Neural progenitor cell (in vitro differentiated cells): ENCODE measurements at regions not wholly inside any gene's neighbourhood (a gene's known extent, or its start where the extent isn't known, plus 50 kb on each side); places are given as distances from the start of the nearest gene placed in this dataset.

Experiments used
- DNase-seq: peaks from one replicate; pipeline ENCODE4 v3.0.0-alpha.2; 2016; ENCODE audit warnings: low spot score
- H2AFZ ChIP-seq: fragments of 200-600 bp; sonication (generic); replicated peaks from 2 replicates; pipeline ENCODE4 v1.6.1; 2016; ENCODE audit warnings: antibody characterized with exemption
- H3F3A ChIP-seq: fragments of 200-600 bp; sonication (generic); 2 replicates; pipeline ENCODE4 v1.6.1; 2016; ENCODE audit warnings: antibody characterized with exemption, low read depth
- H3K27ac ChIP-seq: fragments of 200-600 bp; sonication (generic); 2 replicates; pipeline ENCODE4 v1.5.1; 2016; ENCODE audit warnings: mild to moderate bottlenecking
- H3K27me3 ChIP-seq: fragments of 200-600 bp; sonication (generic); 2 replicates; pipeline ENCODE4 v1.6.1; 2016; ENCODE audit warnings: mild to moderate bottlenecking, moderate library complexity
- H3K36me3 ChIP-seq: fragments of 200-600 bp; sonication (generic); 2 replicates; pipeline ENCODE4 v1.5.1; 2016
- H3K4me1 ChIP-seq: fragments of 200-600 bp; sonication (generic); 2 replicates; pipeline ENCODE4 v1.6.1; 2016; ENCODE audit warnings: mixed run types
- H3K4me2 ChIP-seq: fragments of 200-600 bp; sonication (generic); 2 replicates; pipeline ENCODE4 v1.6.1; 2016
- H3K4me3 ChIP-seq: fragments of 200-600 bp; sonication (generic); 2 replicates; pipeline ENCODE4 v1.5.1; 2016
- H3K79me2 ChIP-seq: fragments of 200-600 bp; sonication (generic); 2 replicates; pipeline ENCODE4 v1.6.1; 2016; ENCODE audit warnings: low read depth
- H3K9ac ChIP-seq: fragments of 200-600 bp; sonication (generic); 2 replicates; pipeline ENCODE4 v1.6.1; 2016
- H3K9me3 ChIP-seq: fragments of 200-600 bp; sonication (generic); 2 replicates; pipeline ENCODE4 v1.5.1; 2016; ENCODE audit warnings: low read depth
- H4K20me1 ChIP-seq: fragments of 200-600 bp; sonication (generic); 2 replicates; pipeline ENCODE4 v1.6.1; 2016; ENCODE audit warnings: low read depth
- H3K27ac Mint-ChIP-seq: 3 replicates; pipeline ENCODE4 v1.8.0; 2021; ENCODE audit warnings: mixed read lengths
- H3K27me3 Mint-ChIP-seq: 2 replicates; pipeline ENCODE4 v1.8.0; 2022; ENCODE audit warnings: low read depth, mild to moderate bottlenecking, inconsistent platforms, moderate library complexity, mixed read lengths; ENCODE audit not compliant: insufficient read depth
- H3K36me3 Mint-ChIP-seq: 3 replicates; pipeline ENCODE4 v1.8.0; 2021; ENCODE audit warnings: mixed read lengths
- H3K4me1 Mint-ChIP-seq: 3 replicates; pipeline ENCODE4 v1.8.0; 2021; ENCODE audit warnings: mixed read lengths
- H3K4me3 Mint-ChIP-seq: 3 replicates; pipeline ENCODE4 v1.8.0; 2021; ENCODE audit warnings: mild to moderate bottlenecking, moderate library complexity, mixed read lengths
- H3K9me3 Mint-ChIP-seq: 3 replicates; pipeline ENCODE4 v1.8.0; 2020; ENCODE audit warnings: mixed read lengths
- EZH2 ChIP-seq: fragments of 200-600 bp; sonication (generic); IDR thresholded peaks from 2 replicates; pipeline ENCODE4 v1.6.1; 2017; ENCODE audit warnings: antibody characterized with exemption, mild to moderate bottlenecking, moderate library complexity
- EZH2phosphoT487 ChIP-seq: fragments of 200-600 bp; sonication (generic); IDR thresholded peaks from 2 replicates; pipeline ENCODE4 v1.6.1; 2017; ENCODE audit warnings: antibody characterized with exemption
- TF ChIP-seq, protein P1 (sequence below): fragments of 200-600 bp; sonication (generic); IDR thresholded peaks from 2 replicates; pipeline ENCODE4 v1.5.1; 2017; ENCODE audit warnings: antibody characterized with exemption, mild to moderate bottlenecking

- no peak for DNase-seq
- no peak overlapping the region for H3K9ac ChIP-seq
- H3K4me3 Mint-ChIP-seq, result no peak overlapping the region
- peaks cover 12% of the 10 kb centered on the region for H3K79me2 ChIP-seq
- peaks cover under 1% of the 10 kb centered on the region for H3K9me3 Mint-ChIP-seq
- no peaks in the 10 kb centered on the region for H4K20me1 ChIP-seq
- H3K36me3 ChIP-seq, result no peaks in the 10 kb centered on the region
- no peaks in the 10 kb centered on the region for H3K4me1 ChIP-seq
- no peak overlapping the region for H3K27ac Mint-ChIP-seq
- no peaks in the 10 kb centered on the region for H3K9me3 ChIP-seq
- no peaks in the 10 kb centered on the region for H3K27me3 Mint-ChIP-seq
- no peaks in the 10 kb centered on the region for H3K36me3 Mint-ChIP-seq
- H3K4me1 Mint-ChIP-seq, result no peaks in the 10 kb centered on the region
- no peak overlapping the region for H2AFZ ChIP-seq
- H3K27ac ChIP-seq, result no peak overlapping the region
- TF ChIP-seq EZH2phosphoT487 (no peak), EZH2 (no peak)
- TF ChIP-seq, protein P1, sequence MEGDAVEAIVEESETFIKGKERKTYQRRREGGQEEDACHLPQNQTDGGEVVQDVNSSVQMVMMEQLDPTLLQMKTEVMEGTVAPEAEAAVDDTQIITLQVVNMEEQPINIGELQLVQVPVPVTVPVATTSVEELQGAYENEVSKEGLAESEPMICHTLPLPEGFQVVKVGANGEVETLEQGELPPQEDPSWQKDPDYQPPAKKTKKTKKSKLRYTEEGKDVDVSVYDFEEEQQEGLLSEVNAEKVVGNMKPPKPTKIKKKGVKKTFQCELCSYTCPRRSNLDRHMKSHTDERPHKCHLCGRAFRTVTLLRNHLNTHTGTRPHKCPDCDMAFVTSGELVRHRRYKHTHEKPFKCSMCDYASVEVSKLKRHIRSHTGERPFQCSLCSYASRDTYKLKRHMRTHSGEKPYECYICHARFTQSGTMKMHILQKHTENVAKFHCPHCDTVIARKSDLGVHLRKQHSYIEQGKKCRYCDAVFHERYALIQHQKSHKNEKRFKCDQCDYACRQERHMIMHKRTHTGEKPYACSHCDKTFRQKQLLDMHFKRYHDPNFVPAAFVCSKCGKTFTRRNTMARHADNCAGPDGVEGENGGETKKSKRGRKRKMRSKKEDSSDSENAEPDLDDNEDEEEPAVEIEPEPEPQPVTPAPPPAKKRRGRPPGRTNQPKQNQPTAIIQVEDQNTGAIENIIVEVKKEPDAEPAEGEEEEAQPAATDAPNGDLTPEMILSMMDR, result no peak
- H3K4me2 ChIP-seq, result no peak overlapping the region
- H3K27me3 ChIP-seq, result no peaks in the 10 kb centered on the region
- H3F3A ChIP-seq, result no peaks in the 10 kb centered on the region
- no peak overlapping the region for H3K4me3 ChIP-seq
These were observed 96.7 kb upstream of the NECTIN3 start for GRCh38 chr3:110974902-110975301.

DNA sequence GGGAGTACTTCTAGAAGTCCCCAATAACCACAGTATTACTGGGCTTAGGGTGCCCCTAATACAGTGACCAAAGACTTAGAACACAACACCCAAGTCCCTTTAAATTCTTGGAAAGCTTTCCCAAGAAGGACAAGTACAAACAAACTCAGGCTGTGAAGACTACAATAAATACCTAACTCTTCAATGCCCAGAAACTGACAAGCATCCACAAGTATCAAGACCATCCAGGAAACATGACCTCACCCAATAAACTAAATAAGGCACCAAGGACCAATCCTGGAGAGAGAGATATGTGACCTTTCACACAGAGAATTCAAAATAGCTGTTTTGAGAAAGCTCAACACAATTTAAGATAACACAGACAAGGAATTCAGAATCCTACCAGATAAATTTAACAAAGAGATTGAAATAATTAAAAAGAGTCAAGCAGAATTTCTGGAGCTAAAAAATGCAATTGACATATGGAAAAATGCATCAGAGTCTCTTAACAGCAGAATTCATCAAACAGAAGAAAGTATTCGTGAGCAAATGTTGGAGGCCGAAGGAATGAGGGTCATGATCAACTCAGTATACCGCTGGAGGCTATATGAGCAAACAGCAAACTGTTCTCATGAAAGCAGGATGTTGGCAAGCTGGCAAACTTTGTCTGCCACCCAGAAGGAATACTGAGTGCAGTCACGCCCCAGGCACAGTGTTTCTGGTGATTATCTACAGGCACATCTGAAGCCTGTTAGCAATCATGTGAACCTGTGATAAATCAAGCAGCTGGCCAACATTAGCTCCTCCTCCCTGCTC lies 87.0 kb upstream of the NECTIN3 start:
- no peaks in the 10 kb centered on the region for H3F3A ChIP-seq
- H3K36me3 ChIP-seq, result no peaks in the 10 kb centered on the region
- H4K20me1 ChIP-seq, result no peaks in the 10 kb centered on the region
- H2AFZ ChIP-seq, result no peak overlapping the region
- H3K36me3 Mint-ChIP-seq, result no peaks in the 10 kb centered on the region
- H3K27ac ChIP-seq, result no peak overlapping the region
- H3K79me2 ChIP-seq, result no peaks in the 10 kb centered on the region
- H3K27me3 Mint-ChIP-seq, result no peaks in the 10 kb centered on the region
- no peak overlapping the region for H3K4me3 ChIP-seq
- no peak overlapping the region for H3K4me3 Mint-ChIP-seq
- H3K4me2 ChIP-seq, result no peak overlapping the region
- H3K27me3 ChIP-seq, result no peaks in the 10 kb centered on the region
- H3K9ac ChIP-seq, result no peak overlapping the region
- H3K9me3 ChIP-seq, result no peaks in the 10 kb centered on the region
- DNase-seq, result no peak
- H3K4me1 ChIP-seq, result no peaks in the 10 kb centered on the region
- H3K27ac Mint-ChIP-seq, result no peak overlapping the region
- TF ChIP-seq, protein P1, result no peak
- TF ChIP-seq EZH2phosphoT487, result no peak
- TF ChIP-seq EZH2, result no peak
- H3K9me3 Mint-ChIP-seq, result peaks cover 17% of the 10 kb centered on the region
- H3K4me1 Mint-ChIP-seq, result no peaks in the 10 kb centered on the region

- no peaks in the 10 kb centered on the region for H3K4me1 Mint-ChIP-seq
- no peaks in the 10 kb centered on the region for H3K9me3 ChIP-seq
- H3K4me3 ChIP-seq, result no peak overlapping the region
- peaks cover 15% of the 10 kb centered on the region for H3K9me3 Mint-ChIP-seq
- H3K79me2 ChIP-seq, result no peaks in the 10 kb centered on the region
- no peak for DNase-seq
- H2AFZ ChIP-seq, result no peak overlapping the region
- no peak overlapping the region for H3K27ac Mint-ChIP-seq
- no peaks in the 10 kb centered on the region for H3K27me3 ChIP-seq
- no peaks in the 10 kb centered on the region for H3K4me1 ChIP-seq
- no peaks in the 10 kb centered on the region for H3K27me3 Mint-ChIP-seq
- no peaks in the 10 kb centered on the region for H3K36me3 ChIP-seq
- H3K9ac ChIP-seq, result no peak overlapping the region
- H3K36me3 Mint-ChIP-seq, result no peaks in the 10 kb centered on the region
- no peaks in the 10 kb centered on the region for H3F3A ChIP-seq
- no peak overlapping the region for H3K4me3 Mint-ChIP-seq
- H4K20me1 ChIP-seq, result no peaks in the 10 kb centered on the region
- H3K4me2 ChIP-seq, result no peak overlapping the region
- no peak for TF ChIP-seq EZH2phosphoT487
- no peak overlapping the region for H3K27ac ChIP-seq
These were observed 82.2 kb upstream of the NECTIN3 start for GRCh38 chr3:110989446-110989845.
